Mucosa of descending colon (tissue), 3 donors: ENCODE measurements at regions not wholly inside any gene's neighbourhood (a gene's known extent, or its start where the extent isn't known, plus 50 kb on each side); places are given as distances from the start of the nearest gene placed in this dataset.

Source experiments
- ATAC-seq: fragments of 200-7000 bp; cut with Tn5 transposase; one replicate; pipeline ENCODE4 v1.9.1; 2020; ENCODE audit warnings: mild to moderate bottlenecking, moderate library complexity
- DNase-seq, 3 donors: peaks; one replicate each; pipeline ENCODE4 v3.0.0-alpha.2; 2020
- H3K36me3 ChIP-seq: fragments of 200-600 bp; one replicate; pipeline ENCODE4 v1.8.0; 2021; ENCODE audit warnings: low read depth, mild to moderate bottlenecking
- H3K4me1 ChIP-seq: fragments of 200-600 bp; one replicate; pipeline ENCODE4 v1.8.0; 2021; ENCODE audit warnings: low read depth, mild to moderate bottlenecking
- H3K4me3 ChIP-seq: fragments of 200-600 bp; one replicate; pipeline ENCODE4 v1.8.0; 2021; ENCODE audit warnings: mild to moderate bottlenecking
- H3K9me3 ChIP-seq: fragments of 200-600 bp; one replicate; pipeline ENCODE4 v1.8.0; 2021; ENCODE audit warnings: mild to moderate bottlenecking
- intact Hi-C, 2 donors: fragments of 100-400 bp; cut with DNase I in 1 of 2; cut with micrococcal nuclease in 1 of 2; formaldehyde crosslinking; loops; one replicate each; pipeline versions ENCODE4 v1.11.0 to v1.11.1; 2022; cut with DNase I, micrococcal nuclease
- TF ChIP-seq, protein P1 (sequence below): fragments of 200-600 bp; IDR thresholded peaks from one replicate; pipeline ENCODE4 v1.8.0; 2022; ENCODE audit warnings: antibody characterized with exemption, mild to moderate bottlenecking
- donor health status: DM: no; HTN: no; CAD: no; lungs with moderate emphysema.
- donor health status: DM: no; HTN: no; CAD: no.
- donor health status: DM: no; HTN: yes; CAD: no.

DNA sequence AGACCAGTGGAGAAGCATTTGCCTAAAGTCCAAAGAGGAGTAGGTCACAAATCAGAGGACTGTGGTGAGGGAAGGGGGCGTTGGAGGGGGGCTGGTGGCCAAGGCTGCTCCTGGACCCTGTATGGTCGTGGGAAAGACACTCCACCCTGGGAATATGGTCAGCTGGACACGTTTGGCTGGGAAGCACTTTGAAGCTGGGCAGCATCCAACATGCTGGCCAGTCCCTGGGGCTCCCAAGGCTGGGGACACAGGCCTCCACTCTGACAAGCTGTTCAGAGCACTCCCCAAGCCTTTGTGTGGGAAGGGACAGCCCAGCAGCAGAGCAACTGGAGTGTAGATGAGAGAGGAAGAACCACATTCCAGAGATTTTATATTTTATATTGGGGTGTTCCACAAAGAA, 203.2 kb downstream of the ANKRD60 start:
- intact Hi-C loops = loop anchor here in 1 of 2 donors (5.0 kb wide), 1 partner anchor 373 kb away; no protein-coding TSS in a partner anchor
- Histone ChIP-seq H3K4me1 (no peaks in the 10 kb centered on the region), H3K9me3 (no peaks in the 10 kb centered on the region), H3K4me3 (no peak overlapping the region), H3K36me3 (no peaks in the 10 kb centered on the region)
- DNase-seq (no peak), ATAC-seq (no peak)
- TF ChIP-seq, protein P1, sequence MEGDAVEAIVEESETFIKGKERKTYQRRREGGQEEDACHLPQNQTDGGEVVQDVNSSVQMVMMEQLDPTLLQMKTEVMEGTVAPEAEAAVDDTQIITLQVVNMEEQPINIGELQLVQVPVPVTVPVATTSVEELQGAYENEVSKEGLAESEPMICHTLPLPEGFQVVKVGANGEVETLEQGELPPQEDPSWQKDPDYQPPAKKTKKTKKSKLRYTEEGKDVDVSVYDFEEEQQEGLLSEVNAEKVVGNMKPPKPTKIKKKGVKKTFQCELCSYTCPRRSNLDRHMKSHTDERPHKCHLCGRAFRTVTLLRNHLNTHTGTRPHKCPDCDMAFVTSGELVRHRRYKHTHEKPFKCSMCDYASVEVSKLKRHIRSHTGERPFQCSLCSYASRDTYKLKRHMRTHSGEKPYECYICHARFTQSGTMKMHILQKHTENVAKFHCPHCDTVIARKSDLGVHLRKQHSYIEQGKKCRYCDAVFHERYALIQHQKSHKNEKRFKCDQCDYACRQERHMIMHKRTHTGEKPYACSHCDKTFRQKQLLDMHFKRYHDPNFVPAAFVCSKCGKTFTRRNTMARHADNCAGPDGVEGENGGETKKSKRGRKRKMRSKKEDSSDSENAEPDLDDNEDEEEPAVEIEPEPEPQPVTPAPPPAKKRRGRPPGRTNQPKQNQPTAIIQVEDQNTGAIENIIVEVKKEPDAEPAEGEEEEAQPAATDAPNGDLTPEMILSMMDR = no peak

DNA sequence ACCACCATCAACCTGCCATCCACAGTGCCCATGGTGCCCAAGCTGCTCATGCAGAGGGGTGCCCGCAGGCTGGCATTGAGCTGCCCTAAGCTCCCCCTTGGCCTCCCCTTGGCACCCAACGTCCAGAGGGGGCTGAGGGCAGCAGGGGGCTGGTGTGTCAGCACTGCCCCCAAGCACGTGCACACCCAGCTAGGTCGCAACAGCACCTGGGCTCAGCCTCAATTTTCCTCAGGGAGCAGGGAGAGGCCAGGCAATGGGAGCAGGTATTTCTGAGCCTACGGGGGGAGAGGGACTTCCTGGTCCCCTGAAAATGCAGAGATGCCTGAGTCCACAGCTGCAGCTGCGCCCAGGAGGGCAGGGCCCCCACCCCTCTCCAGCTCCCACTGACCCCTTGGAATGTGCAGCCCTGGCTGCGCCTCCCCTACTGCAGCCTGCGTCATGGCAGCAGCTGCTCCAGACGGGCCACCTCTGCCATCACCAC, 204.2 kb downstream of the ANKRD60 start:
- H3K4me3 ChIP-seq = no peak overlapping the region
- H3K4me1 ChIP-seq = no peaks in the 10 kb centered on the region
- intact Hi-C loops = loop anchor here in 1 of 2 donors (5.0 kb wide), 1 partner anchor 163 kb away; no protein-coding TSS in a partner anchor
- DNase-seq (no peak), ATAC-seq (no peak)
- TF ChIP-seq, protein P1 = no peak
- no peaks in the 10 kb centered on the region for H3K36me3 ChIP-seq
- H3K9me3 ChIP-seq = no peaks in the 10 kb centered on the region

DNA sequence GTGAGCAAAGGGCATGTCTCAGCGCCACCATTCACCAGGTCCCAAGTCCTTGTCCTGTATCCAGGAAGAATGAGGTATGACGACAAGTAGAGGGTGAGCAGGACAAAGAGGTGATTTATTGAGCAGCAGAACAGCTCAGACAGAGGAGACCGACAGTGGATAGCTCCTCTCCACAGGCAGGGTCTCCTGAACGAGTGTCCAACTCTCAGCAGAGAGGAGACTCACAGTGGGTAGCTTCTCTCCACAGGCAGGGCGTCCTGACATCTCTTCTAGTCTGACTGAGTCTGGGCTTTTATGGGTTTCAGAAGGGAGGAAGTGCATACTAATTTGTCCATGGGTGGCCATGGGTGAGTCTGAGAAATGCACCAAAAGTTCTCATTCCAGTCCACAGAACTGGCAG, 204.7 kb downstream of the ANKRD60 start:
- TF ChIP-seq, protein P1 = no peak
- Histone ChIP-seq H3K4me1 (no peaks in the 10 kb centered on the region), H3K4me3 (no peak overlapping the region), H3K9me3 (no peaks in the 10 kb centered on the region), H3K36me3 (no peaks in the 10 kb centered on the region)
- ATAC-seq = no peak
- no peak for DNase-seq
- intact Hi-C loops = loop anchor here in 1 of 2 donors (5.0 kb wide), 1 partner anchor 164 kb away; no protein-coding TSS in a partner anchor

DNA sequence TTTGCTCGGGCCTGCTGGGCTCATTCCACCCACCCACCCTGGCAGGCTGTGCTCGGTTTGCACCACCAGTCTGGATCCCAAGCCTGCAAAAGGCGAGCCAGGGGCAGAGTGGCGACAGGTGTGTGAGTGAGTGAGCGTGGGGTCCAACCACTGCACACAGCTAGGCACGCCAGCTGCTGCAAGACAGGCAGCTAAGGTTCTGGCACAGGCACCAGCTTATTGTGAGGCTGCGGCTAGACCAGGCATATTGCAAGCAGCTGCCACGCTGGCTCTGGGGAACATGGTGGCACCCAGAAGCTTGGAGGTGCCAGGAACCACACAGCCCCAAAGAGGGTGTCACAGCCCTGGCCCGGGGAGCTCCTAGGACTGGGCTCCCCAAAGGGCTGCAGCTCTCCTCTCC, 205.1 kb downstream of the ANKRD60 start:
- intact Hi-C loops = loop anchor here in 1 of 2 donors (5.0 kb wide), 1 partner anchor 164 kb away; no protein-coding TSS in a partner anchor
- DNase-seq (no peak), ATAC-seq (no peak)
- Histone ChIP-seq H3K4me1 (no peaks in the 10 kb centered on the region), H3K36me3 (no peaks in the 10 kb centered on the region), H3K4me3 (no peak overlapping the region), H3K9me3 (no peaks in the 10 kb centered on the region)
- TF ChIP-seq, protein P1 = no peak

DNA sequence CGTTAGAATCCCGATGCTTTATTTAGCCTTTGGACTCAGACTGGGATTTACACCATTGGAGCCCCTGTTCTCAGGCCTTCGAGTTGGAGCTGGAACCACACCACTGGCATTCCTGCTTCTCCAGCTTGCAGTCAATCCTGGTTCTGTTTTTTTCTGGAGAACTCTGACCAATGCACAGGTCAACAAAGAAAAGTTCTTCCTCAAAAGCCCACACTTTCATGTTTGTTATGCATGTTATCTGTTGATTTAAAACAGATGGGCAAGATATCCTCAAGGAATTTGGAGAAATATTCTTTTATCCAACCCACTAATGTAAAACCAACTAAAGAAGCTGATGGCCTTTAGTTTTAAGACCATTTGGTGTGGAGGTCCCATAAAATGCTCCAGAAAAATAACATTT, 205.7 kb downstream of the ANKRD60 start:
- DNase-seq (no peak), ATAC-seq (no peak)
- intact Hi-C loops = loop anchor here in 1 of 2 donors (5.0 kb wide), 1 partner anchor 165 kb away; no protein-coding TSS in a partner anchor
- H3K36me3 ChIP-seq = no peaks in the 10 kb centered on the region
- H3K4me3 ChIP-seq = no peak overlapping the region
- H3K4me1 ChIP-seq = peaks cover 5% of the 10 kb centered on the region
- no peaks in the 10 kb centered on the region for H3K9me3 ChIP-seq
- TF ChIP-seq, protein P1 = no peak
